HL-60 (cell line): ENCODE measurements at regions not wholly inside any gene's neighbourhood (a gene's known extent, or its start where the extent isn't known, plus 50 kb on each side); places are given as distances from the start of the nearest gene placed in this dataset.

Source experiments
- CTCF ChIP-seq: IDR thresholded peaks from one replicate; pipeline ENCODE4 v1.5.1; 2011; ENCODE audit warnings: low read length, control low read depth, inconsistent platforms; ENCODE audit not compliant: insufficient read depth
- GABPA ChIP-seq: IDR thresholded peaks from 2 replicates; pipeline ENCODE4 v1.6.1; 2012; ENCODE audit warnings: low read depth
- POLR2AphosphoS5 ChIP-seq: IDR thresholded peaks from 2 replicates; pipeline ENCODE4 v1.6.1; 2012; ENCODE audit warnings: low read depth
- REST ChIP-seq: IDR thresholded peaks from 2 replicates; pipeline ENCODE4 v1.6.1; 2012; ENCODE audit warnings: low read depth; ENCODE audit not compliant: insufficient replicate concordance

GRCh38 chr10:29881336-29881771 lies 178.0 kb downstream of the JCAD start:
- no peak for TF ChIP-seq CTCF
- no peak for TF ChIP-seq POLR2AphosphoS5
- TF ChIP-seq REST: no peak
- TF ChIP-seq GABPA: no peak
